ENCODE measurements at regions not wholly inside any gene's neighbourhood (a gene's known extent, or its start where the extent isn't known, plus 50 kb on each side); places are given as distances from the start of the nearest gene placed in this dataset.

- no peak for TF ChIP-seq ZFP3 (CRISPR knock-in tag; IDR thresholded peaks at IDR 0.05)
- no peak for TF ChIP-seq ZFP30 (CRISPR knock-in tag; IDR thresholded peaks at IDR 0.05)
- TF ChIP-seq, protein P1, sequence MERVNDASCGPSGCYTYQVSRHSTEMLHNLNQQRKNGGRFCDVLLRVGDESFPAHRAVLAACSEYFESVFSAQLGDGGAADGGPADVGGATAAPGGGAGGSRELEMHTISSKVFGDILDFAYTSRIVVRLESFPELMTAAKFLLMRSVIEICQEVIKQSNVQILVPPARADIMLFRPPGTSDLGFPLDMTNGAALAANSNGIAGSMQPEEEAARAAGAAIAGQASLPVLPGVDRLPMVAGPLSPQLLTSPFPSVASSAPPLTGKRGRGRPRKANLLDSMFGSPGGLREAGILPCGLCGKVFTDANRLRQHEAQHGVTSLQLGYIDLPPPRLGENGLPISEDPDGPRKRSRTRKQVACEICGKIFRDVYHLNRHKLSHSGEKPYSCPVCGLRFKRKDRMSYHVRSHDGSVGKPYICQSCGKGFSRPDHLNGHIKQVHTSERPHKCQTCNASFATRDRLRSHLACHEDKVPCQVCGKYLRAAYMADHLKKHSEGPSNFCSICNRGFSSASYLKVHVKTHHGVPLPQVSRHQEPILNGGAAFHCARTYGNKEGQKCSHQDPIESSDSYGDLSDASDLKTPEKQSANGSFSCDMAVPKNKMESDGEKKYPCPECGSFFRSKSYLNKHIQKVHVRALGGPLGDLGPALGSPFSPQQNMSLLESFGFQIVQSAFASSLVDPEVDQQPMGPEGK (CRISPR knock-in tag; IDR thresholded peaks at IDR 0.05; ENCODE audit: borderline replicate concordance): no peak
- TF ChIP-seq PPARA (CRISPR knock-in tag; IDR thresholded peaks at IDR 0.05; ENCODE audit: borderline replicate concordance): no peak
- no peak for TF ChIP-seq BACH2 (CRISPR knock-in tag; IDR thresholded peaks at IDR 0.05; ENCODE audit: borderline replicate concordance)
- no peak for TF ChIP-seq ZNF8 (CRISPR knock-in tag; IDR thresholded peaks at IDR 0.05)
- TF ChIP-seq, protein P2, sequence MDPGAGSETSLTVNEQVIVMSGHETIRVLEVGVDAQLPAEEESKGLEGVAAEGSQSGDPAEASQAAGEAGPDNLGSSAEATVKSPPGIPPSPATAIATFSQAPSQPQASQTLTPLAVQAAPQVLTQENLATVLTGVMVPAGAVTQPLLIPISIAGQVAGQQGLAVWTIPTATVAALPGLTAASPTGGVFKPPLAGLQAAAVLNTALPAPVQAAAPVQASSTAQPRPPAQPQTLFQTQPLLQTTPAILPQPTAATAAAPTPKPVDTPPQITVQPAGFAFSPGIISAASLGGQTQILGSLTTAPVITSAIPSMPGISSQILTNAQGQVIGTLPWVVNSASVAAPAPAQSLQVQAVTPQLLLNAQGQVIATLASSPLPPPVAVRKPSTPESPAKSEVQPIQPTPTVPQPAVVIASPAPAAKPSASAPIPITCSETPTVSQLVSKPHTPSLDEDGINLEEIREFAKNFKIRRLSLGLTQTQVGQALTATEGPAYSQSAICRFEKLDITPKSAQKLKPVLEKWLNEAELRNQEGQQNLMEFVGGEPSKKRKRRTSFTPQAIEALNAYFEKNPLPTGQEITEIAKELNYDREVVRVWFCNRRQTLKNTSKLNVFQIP (CRISPR knock-in tag; IDR thresholded peaks at IDR 0.05; ENCODE audit: borderline replicate concordance, low read depth): no peak
Measured at GRCh38 chr2:2797797-2798196, 466.7 kb upstream of the MYT1L start.

Data from SK-N-SH treated with all-trans-retinoic acid at 6 μM for 48 hours (cell line).